ENCODE measurements at regions not wholly inside any gene's neighbourhood (a gene's known extent, or its start where the extent isn't known, plus 50 kb on each side); places are given as distances from the start of the nearest gene placed in this dataset.

- TF ChIP-seq CTCF (conservative IDR thresholded peaks at IDR 0.05), result no peak
- no peak for TF ChIP-seq EZH2 (IDR thresholded peaks at IDR 0.05; ENCODE audit: low read depth)
These were observed 66.1 kb upstream of the OLFM1 start for GRCh38 chr9:135021393-135021789.

All from PC-9 (cell line).